Esophagus squamous epithelium (tissue), 5 donors: ENCODE measurements at regions not wholly inside any gene's neighbourhood (a gene's known extent, or its start where the extent isn't known, plus 50 kb on each side); places are given as distances from the start of the nearest gene placed in this dataset.

Experiments
- DNase-seq: peaks from one replicate; lab custom pipeline; 2025; lab: John Stamatoyannopoulos, UW
- H3K27ac ChIP-seq, 4 donors: fragments of 200-600 bp; sonication (generic); one replicate each; pipeline ENCODE4 v1.5.1; 2016 to 2019; ENCODE audit warnings: mild to moderate bottlenecking in 1 of 4
- H3K27me3 ChIP-seq, 4 donors: fragments of 200-600 bp; sonication (generic); 1 replicate in 3 of 4; 2 replicates in 1 of 4; pipeline versions ENCODE4 v1.5.1 to v1.6.0; 2017 to 2021; ENCODE audit warnings: antibody characterized with exemption in 1 of 4
- H3K36me3 ChIP-seq, 3 donors: fragments of 200-600 bp; sonication (generic); one replicate each; pipeline ENCODE4 v1.5.1; 2016 to 2019
- H3K4me1 ChIP-seq, 3 donors: fragments of 200-600 bp; sonication (generic); one replicate each; pipeline ENCODE4 v1.5.1; 2017 to 2019
- H3K4me3 ChIP-seq, 4 donors: fragments of 200-600 bp; sonication (generic); 1 replicate in 3 of 4; 2 replicates in 1 of 4; pipeline ENCODE4 v1.5.1; 2016 to 2019; ENCODE audit warnings: mild to moderate bottlenecking in 2 of 4, moderate library complexity in 1 of 4
- H3K9me3 ChIP-seq, 3 donors: fragments of 200-600 bp; sonication (generic); one replicate each; pipeline ENCODE4 v1.5.1; 2016 to 2019
- CTCF ChIP-seq, 6 experiments: fragments of 450-650 bp in 4 of 6; fragments of 200-600 bp in 2 of 6; sonication (generic) in 2 of 6; IDR thresholded peaks; one replicate each; pipeline ENCODE4 v1.5.1; 2016 to 2019; ENCODE audit warnings: antibody characterized with exemption in 6 of 6, mild to moderate bottlenecking in 4 of 6, moderate library complexity in 4 of 6
- POLR2A ChIP-seq, 4 donors: fragments of 450-650 bp; IDR thresholded peaks; one replicate each; pipeline ENCODE4 v1.6.1; 2017; ENCODE audit warnings: antibody characterized with exemption in 4 of 4, mild to moderate bottlenecking in 4 of 4, moderate library complexity in 3 of 4
- WGBS, 2 donors: methylation state at CpG; one replicate each; pipeline ENCODE4 v1.1.5; 2018; 5-methylcytosine and 5-hydroxymethylcytosine counted together
- intact Hi-C: fragments of 100-400 bp; cut with DNase I; formaldehyde crosslinking; loops from one replicate; pipeline ENCODE4 v1.15.0; 2022
- donor health status: DM: yes; HTN: yes; CAD: no.

- Histone ChIP-seq H3K27me3 (no peaks in the 10 kb centered on the region), H3K4me3 (no peak overlapping the region), H3K4me1 (peaks cover 0 to 8% (median 0%) of the 10 kb centered on the region in 3 donors), H3K9me3 (no peaks in the 10 kb centered on the region), H3K27ac (no peak overlapping the region), H3K36me3 (no peaks in the 10 kb centered on the region)
- WGBS, 2 donors, result 25 to 42% methylated on average over 3 of the region's 3 CpGs
- TF ChIP-seq CTCF (IDR thresholded peaks at IDR 0.05), result no peak
- TF ChIP-seq POLR2A (IDR thresholded peaks at IDR 0.05), result no peak
- no peak for DNase-seq
- intact Hi-C loops, result no loop called here
Observed at GRCh38 chr6:79762370-79762769, 131.2 kb downstream of the SH3BGRL2 start.

DNA sequence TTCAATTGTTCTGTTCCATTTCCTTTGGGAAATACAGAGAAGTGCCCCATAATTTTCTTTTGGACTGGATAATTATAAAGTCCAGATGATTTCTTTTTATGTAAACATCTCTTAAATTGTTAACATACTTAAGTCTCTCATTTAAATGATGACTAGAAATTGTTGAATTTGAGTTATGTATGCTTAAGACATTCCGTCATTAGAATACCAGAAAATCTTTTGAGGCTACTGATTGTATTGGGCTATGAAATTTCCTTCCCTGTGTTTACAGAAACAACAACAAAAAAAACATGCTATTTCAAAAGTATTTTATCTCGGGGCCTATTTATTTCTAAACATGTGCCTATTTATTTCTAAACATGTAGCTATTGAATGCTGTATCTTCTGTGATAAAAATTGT is 125.4 kb downstream of the SH3BGRL2 start:
- no peak overlapping the region for H3K4me3 ChIP-seq
- TF ChIP-seq POLR2A (IDR thresholded peaks at IDR 0.05) (no peak), CTCF (IDR thresholded peaks at IDR 0.05) (no peak)
- 55 to 77% methylated on average over 2 of the region's 2 CpGs for WGBS, 2 donors
- H3K27me3 ChIP-seq, result no peaks in the 10 kb centered on the region
- intact Hi-C loops, result no loop called here
- H3K4me1 ChIP-seq, result no peaks in the 10 kb centered on the region
- H3K27ac ChIP-seq, result no peak overlapping the region
- no peak for DNase-seq
- no peaks in the 10 kb centered on the region for H3K36me3 ChIP-seq
- H3K9me3 ChIP-seq, result no peaks in the 10 kb centered on the region

DNA sequence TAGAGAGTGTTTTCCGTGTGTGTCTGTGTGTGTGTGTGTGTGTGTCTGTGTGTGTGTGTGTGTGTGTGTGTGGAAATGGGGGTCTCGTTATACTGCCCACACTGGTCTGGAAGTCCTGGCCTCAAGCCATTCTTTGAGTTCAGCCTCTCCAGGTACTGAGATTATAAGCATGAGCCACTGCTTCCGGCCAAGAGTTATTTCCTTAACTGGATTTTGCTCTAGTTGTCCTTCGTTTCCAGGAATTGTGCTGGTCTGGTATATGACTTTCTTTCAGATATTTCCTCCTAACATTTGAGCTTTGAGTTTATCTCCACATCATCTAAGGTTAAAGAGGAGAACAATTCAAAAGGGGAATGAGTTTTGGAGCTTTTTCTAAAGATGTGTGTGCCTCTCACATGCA is 124.8 kb downstream of the SH3BGRL2 start:
- no peaks in the 10 kb centered on the region for H3K4me1 ChIP-seq
- intact Hi-C loops, result no loop called here
- no peaks in the 10 kb centered on the region for H3K9me3 ChIP-seq
- no peak for DNase-seq
- 57 to 67% methylated on average over 4 of the region's 4 CpGs for WGBS, 2 donors
- H3K36me3 ChIP-seq, result no peaks in the 10 kb centered on the region
- H3K4me3 ChIP-seq, result no peak overlapping the region
- peaks cover 0 to 2% (median 0%) of the 10 kb centered on the region in 4 donors for H3K27me3 ChIP-seq
- H3K27ac ChIP-seq, result no peak overlapping the region
- TF ChIP-seq CTCF (IDR thresholded peaks at IDR 0.05) (no peak), POLR2A (IDR thresholded peaks at IDR 0.05) (no peak)
